Spinal cord (tissue), 9 donors: ENCODE measurements at regions not wholly inside any gene's neighbourhood (a gene's known extent, or its start where the extent isn't known, plus 50 kb on each side); places are given as distances from the start of the nearest gene placed in this dataset.

Source experiments
- DNase-seq, 6 donors: peaks; one replicate each; pipeline versions ENCODE4 v3.0.0 to v3.0.0-alpha.2; 2013 to 2015; ENCODE audit warnings: low spot score in 6 of 6, low read depth in 4 of 6
- H3K27ac ChIP-seq: one replicate; pipeline ENCODE4 v1.5.1; 2013; ENCODE audit warnings: low read depth, low read length, control low read depth
- H3K27me3 ChIP-seq: one replicate; pipeline ENCODE4 v1.6.1; 2013; ENCODE audit warnings: low read length; ENCODE audit not compliant: control insufficient read depth, insufficient read depth
- H3K36me3 ChIP-seq: one replicate; pipeline ENCODE4 v1.6.1; 2013; ENCODE audit warnings: low read length; ENCODE audit not compliant: control insufficient read depth, insufficient read depth
- H3K4me1 ChIP-seq: one replicate; pipeline ENCODE4 v1.6.1; 2013; ENCODE audit warnings: low read length; ENCODE audit not compliant: control insufficient read depth, insufficient read depth
- H3K4me3 ChIP-seq: one replicate; pipeline ENCODE4 v1.5.1; 2013; ENCODE audit warnings: low read depth, low read length, control low read depth
- H3K9me3 ChIP-seq: one replicate; pipeline ENCODE4 v1.6.1; 2013; ENCODE audit warnings: low read length; ENCODE audit not compliant: control insufficient read depth, insufficient read depth
- WGBS: methylation state at CpG from one replicate; pipeline ENCODE4 v1.1.5; 2013; ENCODE audit warnings: missing lambda C conversion rate; ENCODE audit not compliant: insufficient coverage; 5-methylcytosine and 5-hydroxymethylcytosine counted together
- donor health status: healthy.

GRCh38 chr5:97891971-97892370 lies 708.9 kb upstream of the RIOK2 start:
- no peaks in the 10 kb centered on the region for H3K4me1 ChIP-seq
- H3K27me3 ChIP-seq, result no peaks in the 10 kb centered on the region
- no peaks in the 10 kb centered on the region for H3K9me3 ChIP-seq
- no peak overlapping the region for H3K4me3 ChIP-seq
- H3K27ac ChIP-seq, result no peak overlapping the region
- DNase-seq, result no peak
- no peaks in the 10 kb centered on the region for H3K36me3 ChIP-seq

- H3K27me3 ChIP-seq, result no peaks in the 10 kb centered on the region
- DNase-seq, result no peak
- H3K36me3 ChIP-seq, result no peaks in the 10 kb centered on the region
- no peak overlapping the region for H3K27ac ChIP-seq
- no CpG with 5 or more reads among the region's 2 CpGs for WGBS
- H3K9me3 ChIP-seq, result peaks cover 5% of the 10 kb centered on the region
- no peaks in the 10 kb centered on the region for H3K4me1 ChIP-seq
- H3K4me3 ChIP-seq, result no peak overlapping the region
Measured at GRCh38 chr5:97903742-97904141, 720.7 kb upstream of the RIOK2 start.

GRCh38 chr5:97906135-97906534 lies 723.1 kb upstream of the RIOK2 start:
- Histone ChIP-seq H3K36me3 (no peaks in the 10 kb centered on the region), H3K9me3 (peaks cover 5% of the 10 kb centered on the region), H3K27ac (no peak overlapping the region), H3K4me1 (no peaks in the 10 kb centered on the region), H3K4me3 (no peak overlapping the region), H3K27me3 (no peaks in the 10 kb centered on the region)
- 100% methylated on average over 1 of the region's 3 CpGs for WGBS
- DNase-seq, result no peak

- no peaks in the 10 kb centered on the region for H3K4me1 ChIP-seq
- peaks cover 5% of the 10 kb centered on the region for H3K9me3 ChIP-seq
- H3K27me3 ChIP-seq, result no peaks in the 10 kb centered on the region
- H3K36me3 ChIP-seq, result no peaks in the 10 kb centered on the region
- 80% methylated on average over 1 of the region's 3 CpGs for WGBS
- H3K27ac ChIP-seq, result no peak overlapping the region
- no peak for DNase-seq
- no peak overlapping the region for H3K4me3 ChIP-seq
Measured at GRCh38 chr5:97907646-97908400, 724.8 kb upstream of the RIOK2 start.

- peaks cover 5% of the 10 kb centered on the region for H3K9me3 ChIP-seq
- no peaks in the 10 kb centered on the region for H3K27me3 ChIP-seq
- no peak overlapping the region for H3K4me3 ChIP-seq
- WGBS, result 100% methylated on average over 1 of the region's 1 CpG
- DNase-seq, result no peak
- H3K4me1 ChIP-seq, result no peaks in the 10 kb centered on the region
- no peaks in the 10 kb centered on the region for H3K36me3 ChIP-seq
- H3K27ac ChIP-seq, result no peak overlapping the region
Measured at GRCh38 chr5:97909541-97909940, 726.5 kb upstream of the RIOK2 start.

- Histone ChIP-seq H3K4me1 (no peaks in the 10 kb centered on the region), H3K27me3 (no peaks in the 10 kb centered on the region), H3K4me3 (no peak overlapping the region), H3K9me3 (no peaks in the 10 kb centered on the region), H3K36me3 (no peaks in the 10 kb centered on the region), H3K27ac (no peak overlapping the region)
- DNase-seq, result no peak
- WGBS, result 100% methylated on average over 1 of the region's 1 CpG
Measured at GRCh38 chr5:97914483-97914882, 731.4 kb upstream of the RIOK2 start.

- no peak overlapping the region for H3K27ac ChIP-seq
- no peaks in the 10 kb centered on the region for H3K9me3 ChIP-seq
- no peaks in the 10 kb centered on the region for H3K27me3 ChIP-seq
- no CpG with 5 or more reads among the region's 1 CpG for WGBS
- H3K36me3 ChIP-seq, result no peaks in the 10 kb centered on the region
- H3K4me1 ChIP-seq, result no peaks in the 10 kb centered on the region
- no peak overlapping the region for H3K4me3 ChIP-seq
- no peak for DNase-seq
Measured at GRCh38 chr5:97915106-97915505, 732.1 kb upstream of the RIOK2 start.

GRCh38 chr5:97918057-97918456 lies 735.0 kb upstream of the RIOK2 start:
- DNase-seq, result no peak
- no peaks in the 10 kb centered on the region for H3K9me3 ChIP-seq

GRCh38 chr5:97918620-97919019 lies 735.6 kb upstream of the RIOK2 start:
- no CpG with 5 or more reads among the region's 2 CpGs for WGBS
- H3K4me1 ChIP-seq, result no peaks in the 10 kb centered on the region
- H3K36me3 ChIP-seq, result no peaks in the 10 kb centered on the region
- H3K9me3 ChIP-seq, result no peaks in the 10 kb centered on the region
- H3K27ac ChIP-seq, result no peak overlapping the region
- no peak overlapping the region for H3K4me3 ChIP-seq
- DNase-seq, result peak in 1 of 6 donors; percentile 39
- no peaks in the 10 kb centered on the region for H3K27me3 ChIP-seq

More at GRCh38 chr5:97918057-97918456, 735.0 kb upstream of the RIOK2 start:
- Histone ChIP-seq H3K4me1 (no peaks in the 10 kb centered on the region), H3K36me3 (no peaks in the 10 kb centered on the region), H3K4me3 (no peak overlapping the region), H3K27me3 (no peaks in the 10 kb centered on the region), H3K27ac (no peak overlapping the region)
- no CpG with 5 or more reads among the region's 1 CpG for WGBS

GRCh38 chr5:97919719-97920118 lies 736.7 kb upstream of the RIOK2 start:
- WGBS, result no CpG with 5 or more reads among the region's 4 CpGs
- H3K4me3 ChIP-seq, result no peak overlapping the region
- no peaks in the 10 kb centered on the region for H3K9me3 ChIP-seq
- no peaks in the 10 kb centered on the region for H3K27me3 ChIP-seq
- DNase-seq, result no peak
- no peak overlapping the region for H3K27ac ChIP-seq
- no peaks in the 10 kb centered on the region for H3K36me3 ChIP-seq
- no peaks in the 10 kb centered on the region for H3K4me1 ChIP-seq
